Osteoblast (primary cell): ENCODE measurements at regions not wholly inside any gene's neighbourhood (a gene's known extent, or its start where the extent isn't known, plus 50 kb on each side); places are given as distances from the start of the nearest gene placed in this dataset.

ENCODE experiments used
- DNase-seq: peaks from one replicate; pipeline ENCODE4 v3.0.0; 2011; ENCODE audit warnings: low spot score, mixed read lengths; ENCODE audit not compliant: insufficient read length; ENCODE audit errors: missing footprints
- H2AFZ ChIP-seq: 2 replicates; pipeline ENCODE4 v1.6.0; 2011; ENCODE audit warnings: mild to moderate bottlenecking, low read length
- H3K27ac ChIP-seq: 2 replicates; pipeline ENCODE4 v1.5.1; 2011; ENCODE audit warnings: mild to moderate bottlenecking, low read depth, low read length, moderate library complexity
- H3K27me3 ChIP-seq: 2 replicates; pipeline ENCODE4 v1.6.0; 2012; ENCODE audit warnings: mild to moderate bottlenecking, control low read depth, inconsistent platforms, low read length, moderate library complexity; ENCODE audit not compliant: insufficient read depth
- H3K36me3 ChIP-seq: 2 replicates; pipeline ENCODE4 v1.5.1; 2011; ENCODE audit warnings: mild to moderate bottlenecking, low read length, control low read depth, moderate library complexity; ENCODE audit not compliant: insufficient read depth
- H3K4me1 ChIP-seq: 2 replicates; pipeline ENCODE4 v1.5.1; 2011; ENCODE audit warnings: mild to moderate bottlenecking, low read length, control low read depth, moderate library complexity; ENCODE audit not compliant: insufficient read depth
- H3K4me2 ChIP-seq: 2 replicates; pipeline ENCODE4 v1.6.0; 2011; ENCODE audit warnings: mild to moderate bottlenecking, low read length; ENCODE audit not compliant: insufficient read depth
- H3K4me3 ChIP-seq: fragments of 200-600 bp; sonication (generic); 3 replicates; pipeline ENCODE4 v1.5.1; 2012; ENCODE audit warnings: mild to moderate bottlenecking, low read length, inconsistent platforms; ENCODE audit not compliant: insufficient read depth
- H3K79me2 ChIP-seq: 2 replicates; pipeline ENCODE4 v1.6.0; 2012; ENCODE audit warnings: mild to moderate bottlenecking, low read length, control low read depth, inconsistent platforms; ENCODE audit not compliant: insufficient read depth
- H3K9me3 ChIP-seq: 2 replicates; pipeline ENCODE4 v1.5.1; 2011; ENCODE audit warnings: low read depth, low read length, control low read depth
- H4K20me1 ChIP-seq: 2 replicates; pipeline ENCODE4 v1.6.0; 2012; ENCODE audit warnings: mild to moderate bottlenecking, low read length, control low read depth; ENCODE audit not compliant: insufficient read depth
- CTCF ChIP-seq: IDR thresholded peaks from 2 replicates; pipeline ENCODE4 v1.5.1; 2011; ENCODE audit warnings: mild to moderate bottlenecking, low read depth, low read length, moderate library complexity; ENCODE audit errors: extremely low read depth

- Histone ChIP-seq H3K36me3 (no peaks in the 10 kb centered on the region), H3K4me3 (no peak overlapping the region), H2AFZ (no peak overlapping the region), H3K9me3 (no peaks in the 10 kb centered on the region), H4K20me1 (no peaks in the 10 kb centered on the region), H3K27ac (no peak overlapping the region), H3K4me2 (no peak overlapping the region), H3K27me3 (no peaks in the 10 kb centered on the region), H3K4me1 (no peaks in the 10 kb centered on the region), H3K79me2 (no peaks in the 10 kb centered on the region)
- no peak for DNase-seq
- no peak for TF ChIP-seq CTCF
Measured at GRCh38 chrX:149298111-149298510, 207.0 kb downstream of the IDS start.

- Histone ChIP-seq H3K36me3 (no peaks in the 10 kb centered on the region), H2AFZ (no peak overlapping the region), H3K4me3 (no peak overlapping the region), H3K4me1 (no peaks in the 10 kb centered on the region), H3K79me2 (no peaks in the 10 kb centered on the region), H3K4me2 (no peak overlapping the region), H4K20me1 (no peaks in the 10 kb centered on the region), H3K9me3 (no peaks in the 10 kb centered on the region), H3K27me3 (no peaks in the 10 kb centered on the region), H3K27ac (no peak overlapping the region)
- no peak for TF ChIP-seq CTCF
- DNase-seq, result no peak
Measured at GRCh38 chrX:149296092-149296491, 209.0 kb downstream of the IDS start.

- Histone ChIP-seq H3K4me2 (no peak overlapping the region), H3K4me1 (no peaks in the 10 kb centered on the region), H3K27ac (no peak overlapping the region), H3K27me3 (no peaks in the 10 kb centered on the region), H3K9me3 (no peaks in the 10 kb centered on the region), H2AFZ (no peak overlapping the region), H3K36me3 (no peaks in the 10 kb centered on the region), H3K4me3 (no peak overlapping the region), H3K79me2 (no peaks in the 10 kb centered on the region), H4K20me1 (no peaks in the 10 kb centered on the region)
- peak; percentile 61 for TF ChIP-seq CTCF
- DNase-seq, result peak; percentile 48
Measured at GRCh38 chrX:149286940-149287349, 218.2 kb downstream of the IDS start.

GRCh38 chrX:149284616-149285015, 220.5 kb downstream of the IDS start:
- H4K20me1 ChIP-seq, result no peaks in the 10 kb centered on the region
- TF ChIP-seq CTCF, result no peak
- no peaks in the 10 kb centered on the region for H3K79me2 ChIP-seq
- no peaks in the 10 kb centered on the region for H3K4me1 ChIP-seq
- H3K9me3 ChIP-seq, result no peaks in the 10 kb centered on the region
- H3K36me3 ChIP-seq, result no peaks in the 10 kb centered on the region
- no peaks in the 10 kb centered on the region for H3K27me3 ChIP-seq
- H3K4me2 ChIP-seq, result no peak overlapping the region
- H2AFZ ChIP-seq, result no peak overlapping the region
- DNase-seq, result no peak
- H3K4me3 ChIP-seq, result no peak overlapping the region
- no peak overlapping the region for H3K27ac ChIP-seq
